ENCODE measurements at regions not wholly inside any gene's neighbourhood (a gene's known extent, or its start where the extent isn't known, plus 50 kb on each side); places are given as distances from the start of the nearest gene placed in this dataset.

DNA sequence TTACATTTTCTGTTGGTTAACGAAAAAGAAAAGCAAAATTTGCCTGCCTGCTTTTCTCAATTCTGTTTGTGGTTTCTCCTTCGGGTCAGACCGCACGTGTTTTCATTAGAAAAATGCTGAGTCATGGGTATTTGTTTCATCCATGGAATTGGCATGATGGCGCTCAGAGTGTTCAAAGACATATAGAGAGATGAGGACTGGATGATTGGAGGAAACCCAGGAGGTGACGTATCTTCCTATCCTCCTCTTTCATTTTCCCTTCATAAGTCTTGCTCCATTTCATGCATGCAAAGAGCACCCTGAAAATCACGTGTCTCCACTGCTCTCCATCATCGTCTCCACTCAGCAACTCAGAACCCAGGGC lies 353.8 kb upstream of the WWC1 start:
- POLR2A ChIA-PET, result no interaction called here
- H3K27me3 ChIP-seq (ENCODE audit: control insufficient read depth in 2 of 2, insufficient read depth in 2 of 2, low read length in 2 of 2), result no peaks in the 10 kb centered on the region
- H3K79me2 ChIP-seq (ENCODE audit: control insufficient read depth, insufficient read depth, low read length), result no peaks in the 10 kb centered on the region
- TF ChIP-seq POLR2A (IDR thresholded peaks at IDR 0.05; ENCODE audit: low read depth, low read length) (no peak), GATA2 (IDR thresholded peaks at IDR 0.05; ENCODE audit: insufficient read depth, insufficient read length, low read depth, low read length) (no peak), JUN (IDR thresholded peaks at IDR 0.05; ENCODE audit: borderline replicate concordance, insufficient read depth, insufficient read length, low read depth) (no peak), EZH2 (IDR thresholded peaks at IDR 0.05; ENCODE audit: borderline replicate concordance, low read depth, low read length, severe bottlenecking) (no peak), FOS (IDR thresholded peaks at IDR 0.05; ENCODE audit: borderline replicate concordance, insufficient read depth, low read length) (no peak), CTCF (IDR thresholded peaks at IDR 0.05; ENCODE audit: extremely low read depth in 1 of 2, insufficient read depth in 1 of 2, low read depth in 1 of 2, low read length in 2 of 2) (no peak), MYC (IDR thresholded peaks at IDR 0.05; ENCODE audit: low read depth, low read length) (no peak), POLR2AphosphoS5 (IDR thresholded peaks at IDR 0.05; ENCODE audit: insufficient read depth, low read depth, low read length) (no peak)
- TF ChIP-seq, protein P1, sequence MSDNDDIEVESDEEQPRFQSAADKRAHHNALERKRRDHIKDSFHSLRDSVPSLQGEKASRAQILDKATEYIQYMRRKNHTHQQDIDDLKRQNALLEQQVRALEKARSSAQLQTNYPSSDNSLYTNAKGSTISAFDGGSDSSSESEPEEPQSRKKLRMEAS (IDR thresholded peaks at IDR 0.05; ENCODE audit: insufficient read depth, insufficient read length), result no peak
- no peak for DNase-seq (ENCODE audit: low read depth, low spot score)
- BruUV-seq (replicated peaks), result no TSS peak
- dilution Hi-C loops (cut with MboI; ENCODE audit: extremely low pct_ligation_motif_present, low sequenced_read_pairs) (no loop called here), intact Hi-C loops (cut with micrococcal nuclease) (no loop called here)
- no peak overlapping the region for H3K9ac ChIP-seq (replicated peaks; ENCODE audit: extremely low read depth, insufficient read depth, low read length)
- no peak overlapping the region for H2AFZ ChIP-seq (ENCODE audit: low read depth, low read length)
- H3K9me3 ChIP-seq (replicated peaks; ENCODE audit: control insufficient read depth, insufficient read depth, low read length), result peaks cover 4% of the 10 kb centered on the region
- CTCF ChIA-PET, result no interaction called here
- H3K9me1 ChIP-seq (replicated peaks; ENCODE audit: control insufficient read depth, extremely low read depth, insufficient read depth, low read length), result no peaks in the 10 kb centered on the region
- no peak overlapping the region for H3K27ac ChIP-seq (ENCODE audit: insufficient read depth, low read depth, low read length)
- no peaks in the 10 kb centered on the region for H4K20me1 ChIP-seq (replicated peaks; ENCODE audit: control insufficient read depth, extremely low read depth, insufficient read depth, low read length)
- H3K4me1 ChIP-seq (ENCODE audit: control insufficient read depth, extremely low read depth, insufficient read depth, low read length), result no peaks in the 10 kb centered on the region
- H3K4me2 ChIP-seq (ENCODE audit: insufficient read depth, low read length), result no peak overlapping the region
- H3K36me3 ChIP-seq (ENCODE audit: control insufficient read depth in 2 of 2, extremely low read depth in 1 of 2, insufficient read depth in 2 of 2, low read length in 2 of 2), result no peaks in the 10 kb centered on the region
- FAIRE-seq, result no peak
- no peak overlapping the region for H3K4me3 ChIP-seq (replicated peaks in 1 of 3; ENCODE audit: insufficient read depth in 1 of 3, low read depth in 1 of 3, low read length in 3 of 3)

All from endothelial cell of umbilical vein (primary cell).